ENCODE measurements at regions not wholly inside any gene's neighbourhood (a gene's known extent, or its start where the extent isn't known, plus 50 kb on each side); places are given as distances from the start of the nearest gene placed in this dataset.

GRCh38 chr5:96121364-96121763, 159.7 kb upstream of the ELL2 start:
- no peak overlapping the region for H3K4me3 ChIP-seq (ENCODE audit: control insufficient read depth, low read depth, low read length)
- no peak for TF ChIP-seq CTCF (IDR thresholded peaks at IDR 0.05; ENCODE audit: control insufficient read depth, insufficient read depth, low read depth, low read length, missing control alignments)
- DNase-seq (ENCODE audit: low read depth), result no peak

GRCh38 chr5:96120120-96120519, 158.5 kb upstream of the ELL2 start:
- no peak for DNase-seq (ENCODE audit: low read depth)
- no peak overlapping the region for H3K4me3 ChIP-seq (ENCODE audit: control insufficient read depth, low read depth, low read length)
- no peak for TF ChIP-seq CTCF (IDR thresholded peaks at IDR 0.05; ENCODE audit: control insufficient read depth, insufficient read depth, low read depth, low read length, missing control alignments)

GRCh38 chr5:96117771-96118651, 156.4 kb upstream of the ELL2 start:
- H3K4me3 ChIP-seq (ENCODE audit: control insufficient read depth, low read depth, low read length), result no peak overlapping the region
- no peak for DNase-seq (ENCODE audit: low read depth)
- no peak for TF ChIP-seq CTCF (IDR thresholded peaks at IDR 0.05; ENCODE audit: control insufficient read depth, insufficient read depth, low read depth, low read length, missing control alignments)

- no peak overlapping the region for H3K4me3 ChIP-seq (ENCODE audit: control insufficient read depth, low read depth, low read length)
- no peak for DNase-seq (ENCODE audit: low read depth)
- TF ChIP-seq CTCF (IDR thresholded peaks at IDR 0.05; ENCODE audit: control insufficient read depth, insufficient read depth, low read depth, low read length, missing control alignments), result no peak
These were observed 153.6 kb upstream of the ELL2 start for GRCh38 chr5:96115147-96115807.

- no peak for DNase-seq (ENCODE audit: low read depth)
- no peak for TF ChIP-seq CTCF (IDR thresholded peaks at IDR 0.05; ENCODE audit: control insufficient read depth, insufficient read depth, low read depth, low read length, missing control alignments)
These were observed 153.1 kb upstream of the ELL2 start for GRCh38 chr5:96114736-96115135.

GRCh38 chr5:96113170-96113939, 151.7 kb upstream of the ELL2 start:
- no peak overlapping the region for H3K4me3 ChIP-seq (ENCODE audit: control insufficient read depth, low read depth, low read length)
- DNase-seq (ENCODE audit: low read depth), result no peak
- TF ChIP-seq CTCF (IDR thresholded peaks at IDR 0.05; ENCODE audit: control insufficient read depth, insufficient read depth, low read depth, low read length, missing control alignments), result no peak

More at GRCh38 chr5:96114736-96115135, 153.1 kb upstream of the ELL2 start:
- H3K4me3 ChIP-seq (ENCODE audit: control insufficient read depth, low read depth, low read length), result no peak overlapping the region

All from AG09309 (cell line).